H9 (cell line): ENCODE measurements at regions not wholly inside any gene's neighbourhood (a gene's known extent, or its start where the extent isn't known, plus 50 kb on each side); places are given as distances from the start of the nearest gene placed in this dataset.

Source experiments
- DNase-seq: peaks from one replicate; pipeline ENCODE4 v3.0.0-alpha.2; 2017
- H2AFZ ChIP-seq: one replicate; pipeline ENCODE4 v1.6.1; 2013; ENCODE audit warnings: mild to moderate bottlenecking, low read length, control low read depth, moderate library complexity
- H2AK5ac ChIP-seq: 2 replicates; pipeline ENCODE4 v1.6.1; 2013; ENCODE audit warnings: low read length, control low read depth, mixed read lengths; ENCODE audit not compliant: insufficient read length
- H2BK120ac ChIP-seq: one replicate; pipeline ENCODE4 v1.6.1; 2013; ENCODE audit warnings: low read depth, mild to moderate bottlenecking, low read length, control low read depth, inconsistent platforms; ENCODE audit not compliant: poor library complexity, severe bottlenecking
- H2BK12ac ChIP-seq: 2 replicates; pipeline ENCODE4 v1.6.1; 2013; ENCODE audit warnings: low read length, control low read depth, mixed read lengths, low read depth; ENCODE audit not compliant: insufficient read length
- H2BK15ac ChIP-seq: 2 replicates; pipeline ENCODE4 v1.6.1; 2013; ENCODE audit warnings: low read depth, low read length, control low read depth
- H2BK20ac ChIP-seq: one replicate; pipeline ENCODE4 v1.6.1; 2013; ENCODE audit warnings: low read depth, mild to moderate bottlenecking, low read length, control low read depth, inconsistent platforms; ENCODE audit not compliant: poor library complexity, severe bottlenecking
- H2BK5ac ChIP-seq: 2 replicates; pipeline ENCODE4 v1.6.1; 2013; ENCODE audit warnings: low read length, control low read depth, mixed read lengths; ENCODE audit not compliant: insufficient read length
- H3K14ac ChIP-seq: 2 replicates; pipeline ENCODE4 v1.6.1; 2013; ENCODE audit warnings: low read length, control low read depth; ENCODE audit not compliant: insufficient read depth
- H3K18ac ChIP-seq: 2 replicates; pipeline ENCODE4 v1.6.1; 2013; ENCODE audit warnings: low read depth, mild to moderate bottlenecking, mixed read lengths, low read length, control low read depth; ENCODE audit not compliant: insufficient read length
- H3K23ac ChIP-seq: 2 replicates; pipeline ENCODE4 v1.6.1; 2013; ENCODE audit warnings: low read length, control low read depth, mixed read lengths, low read depth; ENCODE audit not compliant: insufficient read length
- H3K23me2 ChIP-seq: 2 replicates; pipeline ENCODE4 v1.6.1; 2013; ENCODE audit warnings: low read depth, mild to moderate bottlenecking, mixed read lengths, low read length, control low read depth; ENCODE audit not compliant: insufficient read length, poor library complexity, severe bottlenecking
- H3K27ac ChIP-seq: 2 replicates; pipeline ENCODE4 v1.5.1; 2013; ENCODE audit warnings: low read length, control low read depth, mixed read lengths, low read depth; ENCODE audit not compliant: insufficient read length
- H3K27me3 ChIP-seq: 2 replicates; pipeline ENCODE4 v1.6.1; 2013; ENCODE audit warnings: low read length, control low read depth, inconsistent platforms; ENCODE audit not compliant: insufficient read depth
- H3K4ac ChIP-seq: 2 replicates; pipeline ENCODE4 v1.6.1; 2013; ENCODE audit warnings: low read depth, mild to moderate bottlenecking, control low read depth, inconsistent platforms, low read length, moderate library complexity
- H3K4me1 ChIP-seq: 2 replicates; pipeline ENCODE4 v1.6.1; 2013; ENCODE audit warnings: low read length, control low read depth, inconsistent platforms; ENCODE audit not compliant: insufficient read depth
- H3K4me2 ChIP-seq: 2 replicates; pipeline ENCODE4 v1.6.1; 2013; ENCODE audit warnings: low read length, control low read depth, mixed read lengths; ENCODE audit not compliant: insufficient read length, insufficient read depth
- H3K56ac ChIP-seq: 2 replicates; pipeline ENCODE4 v1.6.1; 2013; ENCODE audit warnings: low read depth, mild to moderate bottlenecking, mixed read lengths, low read length, control low read depth; ENCODE audit not compliant: insufficient read length
- H3K79me1 ChIP-seq: 2 replicates; pipeline ENCODE4 v1.6.1; 2013; ENCODE audit warnings: low read depth, mild to moderate bottlenecking, moderate library complexity, low read length, control low read depth, inconsistent platforms; ENCODE audit not compliant: insufficient read depth, poor library complexity, severe bottlenecking
- H3K79me2 ChIP-seq: 2 replicates; pipeline ENCODE4 v1.6.1; 2013; ENCODE audit warnings: low read length, control low read depth, inconsistent platforms; ENCODE audit not compliant: insufficient read depth
- H3K9ac ChIP-seq: 2 replicates; pipeline ENCODE4 v1.6.1; 2013; ENCODE audit warnings: low read length, control low read depth, mixed read lengths; ENCODE audit not compliant: insufficient read length; ENCODE audit errors: extremely low read depth
- H3K9me3 ChIP-seq: one replicate; pipeline ENCODE4 v1.6.1; 2013; ENCODE audit warnings: low read depth, low read length, inconsistent platforms; ENCODE audit not compliant: control insufficient read depth
- H3T11ph ChIP-seq: one replicate; pipeline ENCODE4 v1.6.1; 2013; ENCODE audit warnings: mild to moderate bottlenecking, low read length, control low read depth, inconsistent platforms
- H4K20me1 ChIP-seq: one replicate; pipeline ENCODE4 v1.6.1; 2013; ENCODE audit not compliant: control insufficient read depth, insufficient read length, insufficient read depth
- H4K5ac ChIP-seq: 2 replicates; pipeline ENCODE4 v1.6.1; 2013; ENCODE audit warnings: low read depth, mild to moderate bottlenecking, mixed read lengths, low read length, control low read depth; ENCODE audit not compliant: insufficient read length
- H4K8ac ChIP-seq: replicated peaks from 2 replicates; pipeline ENCODE4 v1.6.1; 2013; ENCODE audit warnings: low read length, control low read depth, mixed read lengths, low read depth; ENCODE audit not compliant: insufficient read length
- H4K91ac ChIP-seq: 2 replicates; pipeline ENCODE4 v1.6.1; 2013; ENCODE audit warnings: low read depth, mild to moderate bottlenecking, moderate library complexity, mixed read lengths, low read length, control low read depth; ENCODE audit not compliant: insufficient read length
- H3K27ac Mint-ChIP-seq, 3 experiments: 2 replicates in 2 of 3; 3 replicates in 1 of 3; pipeline ENCODE4 v1.8.0; 2020 to 2021; ENCODE audit warnings: mixed read lengths in 3 of 3, mild to moderate bottlenecking in 1 of 3, moderate library complexity in 1 of 3
- H3K27me3 Mint-ChIP-seq: 2 replicates; pipeline ENCODE4 v1.8.0; 2021; ENCODE audit warnings: low read depth, mild to moderate bottlenecking, moderate library complexity, mixed read lengths
- H3K36me3 Mint-ChIP-seq, 3 experiments: 2 replicates in 2 of 3; 3 replicates in 1 of 3; pipeline ENCODE4 v1.8.0; 2020 to 2021; ENCODE audit warnings: low read depth in 3 of 3, mixed read lengths in 3 of 3; ENCODE audit not compliant: insufficient read depth in 1 of 3
- H3K4me1 Mint-ChIP-seq, 2 experiments: 2 replicates each; pipeline ENCODE4 v1.8.0; 2020; ENCODE audit warnings: mixed read lengths in 2 of 2
- H3K4me3 Mint-ChIP-seq, 2 experiments: 2 replicates in 1 of 2; 3 replicates in 1 of 2; pipeline ENCODE4 v1.8.0; 2020 to 2021; ENCODE audit warnings: mild to moderate bottlenecking in 2 of 2, mixed read lengths in 2 of 2, moderate library complexity in 1 of 2
- H3K9me3 Mint-ChIP-seq, 2 experiments: 2 replicates in 1 of 2; 3 replicates in 1 of 2; pipeline ENCODE4 v1.8.0; 2020; ENCODE audit warnings: mild to moderate bottlenecking in 2 of 2, mixed read lengths in 2 of 2, moderate library complexity in 1 of 2
- WGBS: extraction: QIAGEN DNeasy Blood & Tissue Kit; methylation state at CpG from one replicate; pipeline ENCODE4 v1.1.7; 2013; ENCODE audit warnings: missing lambda C conversion rate, low lambda C conversion rate, mixed read lengths; ENCODE audit not compliant: insufficient read length; ENCODE audit errors: extremely low coverage; 5-methylcytosine and 5-hydroxymethylcytosine counted together
- TF ChIP-seq, protein P1 (sequence below): fragments of 200-600 bp; sonication (generic); conservative IDR thresholded peaks from 3 replicates; pipeline ENCODE4 v1.8.0; 2021; ENCODE audit warnings: antibody characterized with exemption, mild to moderate bottlenecking

DNA sequence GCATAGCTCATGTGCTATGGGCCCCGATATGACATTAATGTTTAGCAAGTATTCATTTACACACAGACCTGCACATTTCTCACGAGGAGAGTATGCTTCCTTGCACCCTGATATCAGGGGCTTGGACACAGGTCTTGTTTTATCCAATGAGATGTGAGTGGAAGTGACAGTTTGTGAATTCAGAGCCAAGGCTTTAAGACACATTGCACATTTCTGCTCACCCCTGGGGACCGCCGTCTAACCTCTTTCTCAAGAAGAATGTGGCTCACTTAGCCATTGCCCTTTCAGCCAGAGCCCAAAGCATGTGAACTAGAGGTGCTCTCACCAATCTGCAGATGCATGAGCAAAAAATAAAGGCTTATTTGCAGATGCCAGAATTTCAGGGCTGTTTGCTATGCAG, 116.1 kb upstream of the C16orf82 start:
- H3K27ac ChIP-seq = no peak overlapping the region
- no peak overlapping the region for H2AFZ ChIP-seq
- no peak overlapping the region for H3K4me2 ChIP-seq
- no CpG with 5 or more reads among the region's 4 CpGs for WGBS
- Mint-ChIP-seq H3K27me3 (peaks cover 24% of the 10 kb centered on the region), H3K27ac (no peak overlapping the region), H3K4me1 (peaks cover 0 to 2% of the 10 kb centered on the region in 2 experiments; a peak in 1 of 4 replicates), H3K9me3 (no peaks in the 10 kb centered on the region), H3K4me3 (no peak overlapping the region), H3K36me3 (no peaks in the 10 kb centered on the region)
- DNase-seq = no peak
- no peak overlapping the region for H3K23ac ChIP-seq
- H3K4me1 ChIP-seq = peaks cover 3% of the 10 kb centered on the region; the same call in 1 of the 2 replicates
- no peak overlapping the region for H4K91ac ChIP-seq
- no peak overlapping the region for H3K56ac ChIP-seq
- no peaks in the 10 kb centered on the region for H4K20me1 ChIP-seq
- H2BK120ac ChIP-seq = no peak overlapping the region
- H3K27me3 ChIP-seq = peaks cover 2% of the 10 kb centered on the region; the same call in 1 of the 2 replicates
- no peaks in the 10 kb centered on the region for H3K79me2 ChIP-seq
- H2BK12ac ChIP-seq = no peak overlapping the region
- H3K23me2 ChIP-seq = no peaks in the 10 kb centered on the region
- TF ChIP-seq, protein P1, sequence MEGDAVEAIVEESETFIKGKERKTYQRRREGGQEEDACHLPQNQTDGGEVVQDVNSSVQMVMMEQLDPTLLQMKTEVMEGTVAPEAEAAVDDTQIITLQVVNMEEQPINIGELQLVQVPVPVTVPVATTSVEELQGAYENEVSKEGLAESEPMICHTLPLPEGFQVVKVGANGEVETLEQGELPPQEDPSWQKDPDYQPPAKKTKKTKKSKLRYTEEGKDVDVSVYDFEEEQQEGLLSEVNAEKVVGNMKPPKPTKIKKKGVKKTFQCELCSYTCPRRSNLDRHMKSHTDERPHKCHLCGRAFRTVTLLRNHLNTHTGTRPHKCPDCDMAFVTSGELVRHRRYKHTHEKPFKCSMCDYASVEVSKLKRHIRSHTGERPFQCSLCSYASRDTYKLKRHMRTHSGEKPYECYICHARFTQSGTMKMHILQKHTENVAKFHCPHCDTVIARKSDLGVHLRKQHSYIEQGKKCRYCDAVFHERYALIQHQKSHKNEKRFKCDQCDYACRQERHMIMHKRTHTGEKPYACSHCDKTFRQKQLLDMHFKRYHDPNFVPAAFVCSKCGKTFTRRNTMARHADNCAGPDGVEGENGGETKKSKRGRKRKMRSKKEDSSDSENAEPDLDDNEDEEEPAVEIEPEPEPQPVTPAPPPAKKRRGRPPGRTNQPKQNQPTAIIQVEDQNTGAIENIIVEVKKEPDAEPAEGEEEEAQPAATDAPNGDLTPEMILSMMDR = no peak
- no peak overlapping the region for H3K18ac ChIP-seq
- no peak overlapping the region for H2BK5ac ChIP-seq
- H4K8ac ChIP-seq = no peak overlapping the region
- H3K9me3 ChIP-seq = no peaks in the 10 kb centered on the region
- no peak overlapping the region for H2BK15ac ChIP-seq
- H3K9ac ChIP-seq = no peak overlapping the region
- no peak overlapping the region for H2BK20ac ChIP-seq
- H3T11ph ChIP-seq = no peak overlapping the region
- H3K4ac ChIP-seq = no peak overlapping the region
- H4K5ac ChIP-seq = no peak overlapping the region
- H3K14ac ChIP-seq = no peak overlapping the region
- H2AK5ac ChIP-seq = no peak overlapping the region
- no peaks in the 10 kb centered on the region for H3K79me1 ChIP-seq
